Glutamatergic neuron (in vitro differentiated cells): ENCODE measurements at regions not wholly inside any gene's neighbourhood (a gene's known extent, or its start where the extent isn't known, plus 50 kb on each side); places are given as distances from the start of the nearest gene placed in this dataset.
A peak's percentile ranks its signal among the peaks of the same experiment; 100 is the strongest.
"Not testable (repeated sequence)": the region's sequence is repeated elsewhere in the genome, so short reads cannot be mapped to it uniquely, and the experiment has no call there.

Source experiments
- DNase-seq: peaks from one replicate; pipeline ENCODE4 v3.0.0; 2022
- H3K27ac Mint-ChIP-seq: one replicate; pipeline ENCODE4 v1.8.0; 2020; ENCODE audit warnings: mild to moderate bottlenecking, mixed read lengths, inconsistent platforms; ENCODE audit not compliant: unreplicated experiment
- H3K27me3 Mint-ChIP-seq: one replicate; pipeline ENCODE4 v1.8.0; 2020; ENCODE audit warnings: mild to moderate bottlenecking, moderate library complexity, mixed read lengths, inconsistent platforms; ENCODE audit not compliant: unreplicated experiment
- H3K36me3 Mint-ChIP-seq: one replicate; pipeline ENCODE4 v1.8.0; 2020; ENCODE audit warnings: mild to moderate bottlenecking, mixed read lengths, inconsistent platforms; ENCODE audit not compliant: unreplicated experiment
- H3K4me1 Mint-ChIP-seq: one replicate; pipeline ENCODE4 v1.8.0; 2020; ENCODE audit warnings: mild to moderate bottlenecking, low read depth, mixed read lengths, inconsistent platforms; ENCODE audit not compliant: unreplicated experiment
- H3K4me3 Mint-ChIP-seq: one replicate; pipeline ENCODE4 v1.8.0; 2020; ENCODE audit warnings: mild to moderate bottlenecking, mixed read lengths, inconsistent platforms; ENCODE audit not compliant: unreplicated experiment
- H3K9me3 Mint-ChIP-seq: one replicate; pipeline ENCODE4 v1.8.0; 2020; ENCODE audit warnings: mild to moderate bottlenecking, moderate library complexity, mixed read lengths, inconsistent platforms; ENCODE audit not compliant: unreplicated experiment
- CTCF ChIP-seq: fragments of 200-600 bp; sonication (generic); IDR thresholded peaks from one replicate; pipeline ENCODE4 v1.5.0; 2021; ENCODE audit not compliant: partially characterized antibody, unreplicated experiment

GRCh38 chr16:63410594-63410993 lies 1374.4 kb upstream of the CDH8 start:
- no peaks in the 10 kb centered on the region for H3K9me3 Mint-ChIP-seq

GRCh38 chr16:63403792-63404191 lies 1367.6 kb upstream of the CDH8 start:
- Mint-ChIP-seq H3K4me3 (no peak overlapping the region), H3K9me3 (no peaks in the 10 kb centered on the region), H3K27me3 (no peaks in the 10 kb centered on the region), H3K36me3 (no peaks in the 10 kb centered on the region), H3K27ac (no peak overlapping the region), H3K4me1 (no peaks in the 10 kb centered on the region)
- no peak for DNase-seq
- TF ChIP-seq CTCF: no peak

More at GRCh38 chr16:63410594-63410993, 1374.4 kb upstream of the CDH8 start:
- no peak for DNase-seq
- Mint-ChIP-seq H3K36me3 (no peaks in the 10 kb centered on the region), H3K4me1 (peaks cover 11% of the 10 kb centered on the region), H3K27ac (no peak overlapping the region), H3K4me3 (no peak overlapping the region), H3K27me3 (peaks cover 1% of the 10 kb centered on the region)
- no peak for TF ChIP-seq CTCF

GRCh38 chr16:63388277-63388676 lies 1352.0 kb upstream of the CDH8 start:
- not testable (repeated sequence) for H3K4me1 Mint-ChIP-seq, H3K27ac Mint-ChIP-seq, DNase-seq, H3K9me3 Mint-ChIP-seq, H3K36me3 Mint-ChIP-seq, H3K27me3 Mint-ChIP-seq, H3K4me3 Mint-ChIP-seq

GRCh38 chr16:63385714-63386432 lies 1349.6 kb upstream of the CDH8 start:
- no peak overlapping the region for H3K4me3 Mint-ChIP-seq
- no peaks in the 10 kb centered on the region for H3K9me3 Mint-ChIP-seq
- TF ChIP-seq CTCF: no peak
- DNase-seq: peak; percentile 29
- H3K27me3 Mint-ChIP-seq: no peaks in the 10 kb centered on the region
- H3K27ac Mint-ChIP-seq: no peak overlapping the region
- no peaks in the 10 kb centered on the region for H3K4me1 Mint-ChIP-seq
- H3K36me3 Mint-ChIP-seq: no peaks in the 10 kb centered on the region

- Mint-ChIP-seq H3K9me3 (no peaks in the 10 kb centered on the region), H3K27me3 (peaks cover 1% of the 10 kb centered on the region), H3K27ac (no peak overlapping the region), H3K36me3 (no peaks in the 10 kb centered on the region), H3K4me1 (no peaks in the 10 kb centered on the region), H3K4me3 (no peak overlapping the region)
- TF ChIP-seq CTCF: no peak
- no peak for DNase-seq
Measured at GRCh38 chr16:63373744-63374143, 1337.5 kb upstream of the CDH8 start.
